SK-N-MC (cell line): ENCODE measurements at regions not wholly inside any gene's neighbourhood (a gene's known extent, or its start where the extent isn't known, plus 50 kb on each side); places are given as distances from the start of the nearest gene placed in this dataset.
"Not testable (repeated sequence)": the region's sequence is repeated elsewhere in the genome, so short reads cannot be mapped to it uniquely, and the experiment has no call there.

Source experiments
- DNase-seq: peaks from one replicate; pipeline ENCODE4 v3.0.0-alpha.2; 2011; ENCODE audit warnings: low read depth, low spot score
- H3K27ac ChIP-seq: fragments of 200-600 bp; sonication (generic); 2 replicates; pipeline ENCODE4 v1.5.1; 2016; ENCODE audit warnings: mixed run types
- H3K36me3 ChIP-seq: fragments of 200-600 bp; sonication (generic); 2 replicates; pipeline ENCODE4 v1.6.1; 2017; ENCODE audit warnings: antibody characterized with exemption, low read length, mixed read lengths; ENCODE audit not compliant: insufficient read depth
- H3K4me3 ChIP-seq: fragments of 200-600 bp; sonication (generic); 2 replicates; pipeline ENCODE4 v1.5.1; 2016
- H3K9ac ChIP-seq: fragments of 200-600 bp; sonication (generic); 2 replicates; pipeline ENCODE4 v1.8.0; 2017; ENCODE audit warnings: mixed run types, mixed read lengths; ENCODE audit not compliant: insufficient read length
- H3K9me3 ChIP-seq: fragments of 200-600 bp; sonication (generic); 2 replicates; pipeline ENCODE4 v1.6.1; 2017; ENCODE audit warnings: low read depth, mild to moderate bottlenecking, antibody characterized with exemption, low read length, moderate library complexity, mixed read lengths
- EZH2 ChIP-seq: fragments of 200-600 bp; sonication (generic); IDR thresholded peaks from one replicate; pipeline ENCODE4 v1.6.1; 2017; ENCODE audit warnings: antibody characterized with exemption
- FOXP2 ChIP-seq: optimal IDR thresholded peaks from 2 replicates; pipeline ENCODE3; 2011; ENCODE audit warnings: mild to moderate bottlenecking, moderate library complexity; ENCODE audit not compliant: insufficient read depth; ENCODE audit errors: extremely low read length, control extremely low read depth
- POLR2AphosphoS5 ChIP-seq: IDR thresholded peaks from 2 replicates; pipeline ENCODE4 v1.6.1; 2012; ENCODE audit warnings: mild to moderate bottlenecking, low read depth, low read length, borderline replicate concordance

DNA sequence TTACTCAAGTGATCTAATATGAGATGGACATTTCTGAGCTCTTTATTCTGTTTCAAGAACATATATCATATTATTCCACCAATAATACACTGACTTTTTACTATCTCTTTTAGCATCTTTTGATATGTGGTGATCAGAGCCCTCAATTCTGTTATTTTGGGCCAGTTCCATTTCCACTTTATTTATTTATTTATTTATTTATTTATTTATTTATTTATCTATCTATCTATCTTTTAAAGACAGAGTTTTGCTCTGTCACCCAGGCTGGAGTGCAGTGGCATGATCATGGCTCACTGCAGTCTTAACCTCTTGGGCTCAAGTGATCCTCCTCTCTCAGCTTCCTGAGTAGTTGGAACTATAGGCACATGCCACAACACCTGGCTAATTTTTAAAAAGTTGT, 57.4 kb upstream of the GRID2 start:
- Histone ChIP-seq H3K36me3 (no peaks in the 10 kb centered on the region), H3K9ac (no peak overlapping the region), H3K4me3 (no peak overlapping the region), H3K9me3 (no peaks in the 10 kb centered on the region), H3K27ac (no peak overlapping the region)
- DNase-seq = no peak
- TF ChIP-seq FOXP2 = no peak
- no peak for TF ChIP-seq POLR2AphosphoS5
- no peak for TF ChIP-seq EZH2

- Histone ChIP-seq H3K27ac (no peak overlapping the region), H3K4me3 (no peak overlapping the region), H3K9me3 (no peaks in the 10 kb centered on the region), H3K9ac (no peak overlapping the region), H3K36me3 (no peaks in the 10 kb centered on the region)
- no peak for DNase-seq
- TF ChIP-seq POLR2AphosphoS5 (no peak), EZH2 (no peak), FOXP2 (no peak)
These were observed 54.2 kb upstream of the GRID2 start for GRCh38 chr4:92249541-92249940.

GRCh38 chr4:92251711-92252110, 52.1 kb upstream of the GRID2 start:
- Histone ChIP-seq H3K9ac (no peak overlapping the region), H3K36me3 (no peaks in the 10 kb centered on the region)
- TF ChIP-seq FOXP2 = no peak
- TF ChIP-seq EZH2 = no peak
- no peak for TF ChIP-seq POLR2AphosphoS5

DNA sequence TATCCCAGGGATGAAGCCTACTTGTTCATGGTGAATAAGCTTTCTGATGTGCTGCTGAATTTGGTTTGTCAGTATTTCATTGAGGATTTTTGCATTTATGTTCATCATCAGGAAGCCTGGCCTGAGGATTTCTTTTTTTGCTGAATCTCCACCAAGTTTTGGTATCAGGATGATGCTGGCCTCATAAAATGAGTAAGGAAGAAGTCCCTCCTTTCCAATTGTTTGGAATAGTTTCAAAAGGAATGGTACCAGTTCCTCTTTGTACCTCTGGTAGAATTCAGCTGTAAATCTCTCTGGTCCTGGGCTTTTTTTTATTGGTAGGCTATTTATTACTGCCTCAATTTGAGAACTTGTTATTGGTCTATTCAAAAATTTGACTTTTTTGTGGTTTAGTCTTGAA, 51.4 kb upstream of the GRID2 start:
- DNase-seq, H3K4me3 ChIP-seq, H3K9ac ChIP-seq, H3K9me3 ChIP-seq, H3K36me3 ChIP-seq, H3K27ac ChIP-seq: not testable (repeated sequence)

More at GRCh38 chr4:92251711-92252110, 52.1 kb upstream of the GRID2 start:
- Histone ChIP-seq H3K4me3 (no peak overlapping the region), H3K9me3 (no peaks in the 10 kb centered on the region), H3K27ac (no peak overlapping the region)
- DNase-seq = no peak

- TF ChIP-seq EZH2 (no peak), POLR2AphosphoS5 (no peak), FOXP2 (no peak)
- no peak overlapping the region for H3K4me3 ChIP-seq
These were observed 50.9 kb upstream of the GRID2 start for GRCh38 chr4:92252846-92253245.

GRCh38 chr4:92253550-92253949, 50.2 kb upstream of the GRID2 start:
- no peak overlapping the region for H3K4me3 ChIP-seq
- TF ChIP-seq EZH2 (no peak), POLR2AphosphoS5 (no peak), FOXP2 (no peak)

More at GRCh38 chr4:92252846-92253245, 50.9 kb upstream of the GRID2 start:
- Histone ChIP-seq H3K9ac (no peak overlapping the region), H3K9me3 (no peaks in the 10 kb centered on the region), H3K36me3 (no peaks in the 10 kb centered on the region), H3K27ac (no peak overlapping the region)
- DNase-seq = no peak

More at GRCh38 chr4:92253550-92253949, 50.2 kb upstream of the GRID2 start:
- Histone ChIP-seq H3K9me3 (no peaks in the 10 kb centered on the region), H3K27ac (no peak overlapping the region), H3K36me3 (no peaks in the 10 kb centered on the region), H3K9ac (no peak overlapping the region)
- DNase-seq = no peak
